Activated T-helper 17 cell treated with anti-CD3 and anti-CD28 coated beads, Interleukin-2, amount 50 U/mL, for 72 hours (primary cell): ENCODE measurements at regions not wholly inside any gene's neighbourhood (a gene's known extent, or its start where the extent isn't known, plus 50 kb on each side); places are given as distances from the start of the nearest gene placed in this dataset.

Experiments used
- ATAC-seq: fragments of 150-1000 bp; cut with Tn5 transposase; replicated peaks from 2 replicates; pipeline ENCODE4 v1.10.0; 2021; ENCODE audit warnings: mild to moderate bottlenecking, moderate library complexity
- H3K27ac Mint-ChIP-seq: one replicate; pipeline ENCODE4 v1.8.0; 2022; ENCODE audit warnings: mixed read lengths
- H3K27me3 Mint-ChIP-seq: one replicate; pipeline ENCODE4 v1.8.0; 2022; ENCODE audit warnings: mixed read lengths
- H3K36me3 Mint-ChIP-seq: one replicate; pipeline ENCODE4 v1.8.0; 2022; ENCODE audit warnings: low read depth, mild to moderate bottlenecking, mixed read lengths
- H3K4me1 Mint-ChIP-seq: one replicate; pipeline ENCODE4 v1.8.0; 2022; ENCODE audit warnings: mixed read lengths
- H3K4me3 Mint-ChIP-seq: one replicate; pipeline ENCODE4 v1.8.0; 2022; ENCODE audit warnings: mild to moderate bottlenecking, mixed read lengths
- H3K9me3 Mint-ChIP-seq: one replicate; pipeline ENCODE4 v1.8.0; 2022; ENCODE audit warnings: mixed read lengths

GRCh38 chr11:70610566-70611565 is 212.5 kb downstream of the CTTN start:
- Mint-ChIP-seq H3K4me3 (no peak overlapping the region), H3K27ac (no peak overlapping the region), H3K27me3 (peaks cover 3% of the 10 kb centered on the region), H3K4me1 (no peaks in the 10 kb centered on the region), H3K36me3 (no peaks in the 10 kb centered on the region), H3K9me3 (no peaks in the 10 kb centered on the region)
- ATAC-seq: no peak

- H3K4me3 Mint-ChIP-seq: no peak overlapping the region
Observed at GRCh38 chr11:70611821-70612220, 213.5 kb downstream of the CTTN start.

GRCh38 chr11:70612459-70613141 is 214.3 kb downstream of the CTTN start:
- peaks cover 3% of the 10 kb centered on the region for H3K27me3 Mint-ChIP-seq
- H3K27ac Mint-ChIP-seq: no peak overlapping the region
- H3K4me3 Mint-ChIP-seq: no peak overlapping the region
- no peaks in the 10 kb centered on the region for H3K9me3 Mint-ChIP-seq
- ATAC-seq: no peak
- no peaks in the 10 kb centered on the region for H3K36me3 Mint-ChIP-seq
- no peaks in the 10 kb centered on the region for H3K4me1 Mint-ChIP-seq

More at GRCh38 chr11:70611821-70612220, 213.5 kb downstream of the CTTN start:
- no peak for ATAC-seq
- Mint-ChIP-seq H3K4me1 (no peaks in the 10 kb centered on the region), H3K27ac (no peak overlapping the region), H3K27me3 (peaks cover 3% of the 10 kb centered on the region), H3K9me3 (no peaks in the 10 kb centered on the region), H3K36me3 (no peaks in the 10 kb centered on the region)

- Mint-ChIP-seq H3K9me3 (no peaks in the 10 kb centered on the region), H3K4me3 (no peak overlapping the region), H3K27ac (no peak overlapping the region), H3K36me3 (no peaks in the 10 kb centered on the region), H3K27me3 (peaks cover 3% of the 10 kb centered on the region), H3K4me1 (no peaks in the 10 kb centered on the region)
- no peak for ATAC-seq
Observed at GRCh38 chr11:70614034-70614681, 215.8 kb downstream of the CTTN start.

- ATAC-seq: no peak
- no peaks in the 10 kb centered on the region for H3K36me3 Mint-ChIP-seq
- H3K4me3 Mint-ChIP-seq: no peak overlapping the region
- no peaks in the 10 kb centered on the region for H3K4me1 Mint-ChIP-seq
- peaks cover 3% of the 10 kb centered on the region for H3K27me3 Mint-ChIP-seq
- H3K9me3 Mint-ChIP-seq: no peaks in the 10 kb centered on the region
- no peak overlapping the region for H3K27ac Mint-ChIP-seq
Observed at GRCh38 chr11:70615036-70615875, 216.9 kb downstream of the CTTN start.

- no peak for ATAC-seq
- Mint-ChIP-seq H3K36me3 (no peaks in the 10 kb centered on the region), H3K27me3 (peaks cover 2% of the 10 kb centered on the region), H3K9me3 (no peaks in the 10 kb centered on the region), H3K27ac (no peak overlapping the region), H3K4me1 (no peaks in the 10 kb centered on the region), H3K4me3 (no peak overlapping the region)
Observed at GRCh38 chr11:70616317-70616716, 218.0 kb downstream of the CTTN start.

GRCh38 chr11:70616938-70617654 is 218.8 kb downstream of the CTTN start:
- no peak for ATAC-seq
- H3K27me3 Mint-ChIP-seq: no peaks in the 10 kb centered on the region
- no peaks in the 10 kb centered on the region for H3K9me3 Mint-ChIP-seq
- H3K4me3 Mint-ChIP-seq: no peak overlapping the region
- no peak overlapping the region for H3K27ac Mint-ChIP-seq
- H3K36me3 Mint-ChIP-seq: no peaks in the 10 kb centered on the region
- no peaks in the 10 kb centered on the region for H3K4me1 Mint-ChIP-seq

GRCh38 chr11:70618431-70619101 is 220.2 kb downstream of the CTTN start:
- Mint-ChIP-seq H3K36me3 (no peaks in the 10 kb centered on the region), H3K27me3 (no peaks in the 10 kb centered on the region), H3K4me1 (no peaks in the 10 kb centered on the region), H3K27ac (no peak overlapping the region), H3K9me3 (no peaks in the 10 kb centered on the region), H3K4me3 (no peak overlapping the region)
- ATAC-seq: no peak

GRCh38 chr11:70619591-70619990 is 221.3 kb downstream of the CTTN start:
- no peaks in the 10 kb centered on the region for H3K4me1 Mint-ChIP-seq
- no peak for ATAC-seq
- no peak overlapping the region for H3K27ac Mint-ChIP-seq
- H3K27me3 Mint-ChIP-seq: no peaks in the 10 kb centered on the region
- no peak overlapping the region for H3K4me3 Mint-ChIP-seq
- no peaks in the 10 kb centered on the region for H3K36me3 Mint-ChIP-seq
- H3K9me3 Mint-ChIP-seq: no peaks in the 10 kb centered on the region

- no peak overlapping the region for H3K4me3 Mint-ChIP-seq
- H3K27me3 Mint-ChIP-seq: no peaks in the 10 kb centered on the region
- H3K27ac Mint-ChIP-seq: no peak overlapping the region
- ATAC-seq: no peak
- no peaks in the 10 kb centered on the region for H3K4me1 Mint-ChIP-seq
- no peaks in the 10 kb centered on the region for H3K9me3 Mint-ChIP-seq
- H3K36me3 Mint-ChIP-seq: no peaks in the 10 kb centered on the region
Observed at GRCh38 chr11:70620510-70621184, 222.3 kb downstream of the CTTN start.

- ATAC-seq: no peak
- Mint-ChIP-seq H3K36me3 (no peaks in the 10 kb centered on the region), H3K27me3 (no peaks in the 10 kb centered on the region), H3K27ac (no peak overlapping the region), H3K4me1 (no peaks in the 10 kb centered on the region), H3K4me3 (no peak overlapping the region), H3K9me3 (no peaks in the 10 kb centered on the region)
Observed at GRCh38 chr11:70621241-70621640, 222.9 kb downstream of the CTTN start.

GRCh38 chr11:70622091-70622490 is 223.8 kb downstream of the CTTN start:
- Mint-ChIP-seq H3K27me3 (no peaks in the 10 kb centered on the region), H3K9me3 (no peaks in the 10 kb centered on the region), H3K4me3 (no peak overlapping the region), H3K4me1 (no peaks in the 10 kb centered on the region), H3K27ac (no peak overlapping the region), H3K36me3 (no peaks in the 10 kb centered on the region)
- ATAC-seq: no peak
